Fibroblast of lung (primary cell): ENCODE measurements at regions not wholly inside any gene's neighbourhood (a gene's known extent, or its start where the extent isn't known, plus 50 kb on each side); places are given as distances from the start of the nearest gene placed in this dataset.

Experiments used
- DNase-seq, 2 donors: peaks; one replicate each; pipeline versions ENCODE4 v3.0.0 to v3.0.0-alpha.2; 2010; ENCODE audit warnings: low read depth in 2 of 2
- H2AFZ ChIP-seq: 2 replicates; pipeline ENCODE4 v1.5.1; 2012; ENCODE audit warnings: low read length, control low read depth, inconsistent platforms
- H3K27ac ChIP-seq: 2 replicates; pipeline ENCODE4 v1.5.1; 2011; ENCODE audit warnings: low read length, control low read depth; ENCODE audit not compliant: insufficient read depth
- H3K27me3 ChIP-seq: 2 replicates; pipeline ENCODE4 v1.5.1; 2011; ENCODE audit warnings: mild to moderate bottlenecking, low read length; ENCODE audit not compliant: control insufficient read depth, insufficient read depth
- H3K36me3 ChIP-seq: 2 replicates; pipeline ENCODE4 v1.5.1; 2011; ENCODE audit warnings: low read length; ENCODE audit not compliant: control insufficient read depth, insufficient read depth
- H3K4me1 ChIP-seq: 2 replicates; pipeline ENCODE4 v1.5.1; 2011; ENCODE audit warnings: low read length; ENCODE audit not compliant: control insufficient read depth, insufficient read depth; ENCODE audit errors: extremely low read depth
- H3K4me2 ChIP-seq: 2 replicates; pipeline ENCODE4 v1.5.1; 2011; ENCODE audit warnings: low read length, control low read depth; ENCODE audit not compliant: insufficient read depth; ENCODE audit errors: extremely low read depth
- H3K4me3 ChIP-seq, 4 experiments: fragments of 200-600 bp in 1 of 4; sonication (generic) in 1 of 4; replicated peaks in 1 of 4; 2 replicates each; pipeline ENCODE4 v1.5.1; 2011 to 2016; ENCODE audit warnings: low read length in 4 of 4, low read depth in 3 of 4, mild to moderate bottlenecking in 3 of 4, control low read depth in 2 of 4, inconsistent platforms in 1 of 4, mixed read lengths in 1 of 4; ENCODE audit not compliant: insufficient read depth in 1 of 4; ENCODE audit errors: control extremely low read depth in 1 of 4
- H3K79me2 ChIP-seq: 2 replicates; pipeline ENCODE4 v1.5.1; 2012; ENCODE audit warnings: mild to moderate bottlenecking, low read length, inconsistent platforms; ENCODE audit not compliant: control insufficient read depth, insufficient read depth
- H3K9ac ChIP-seq: 2 replicates; pipeline ENCODE4 v1.5.1; 2011; ENCODE audit warnings: mild to moderate bottlenecking, low read length, control low read depth; ENCODE audit not compliant: insufficient read depth
- H3K9me3 ChIP-seq: 2 replicates; pipeline ENCODE4 v1.5.1; 2012; ENCODE audit warnings: low read depth, low read length; ENCODE audit not compliant: control insufficient read depth, insufficient read depth
- H4K20me1 ChIP-seq: 2 replicates; pipeline ENCODE4 v1.5.1; 2011; ENCODE audit warnings: low read length; ENCODE audit not compliant: control insufficient read depth, insufficient read depth; ENCODE audit errors: extremely low read depth
- EZH2 ChIP-seq: IDR thresholded peaks from 2 replicates; pipeline ENCODE4 v1.5.1; 2012; ENCODE audit warnings: low read length, control low read depth, mild to moderate bottlenecking; ENCODE audit errors: missing control alignments
- TF ChIP-seq, protein P1 (sequence below), 2 donors: IDR thresholded peaks in 1 of 2; conservative IDR thresholded peaks in 1 of 2; 1 replicate in 1 of 2; 2 replicates in 1 of 2; pipeline ENCODE4 v1.5.1; 2011 to 2012; ENCODE audit warnings: low read length in 2 of 2, control low read depth in 1 of 2, inconsistent platforms in 1 of 2, low read depth in 1 of 2, mild to moderate bottlenecking in 1 of 2

- TF ChIP-seq EZH2, result no peak
- TF ChIP-seq, protein P1, sequence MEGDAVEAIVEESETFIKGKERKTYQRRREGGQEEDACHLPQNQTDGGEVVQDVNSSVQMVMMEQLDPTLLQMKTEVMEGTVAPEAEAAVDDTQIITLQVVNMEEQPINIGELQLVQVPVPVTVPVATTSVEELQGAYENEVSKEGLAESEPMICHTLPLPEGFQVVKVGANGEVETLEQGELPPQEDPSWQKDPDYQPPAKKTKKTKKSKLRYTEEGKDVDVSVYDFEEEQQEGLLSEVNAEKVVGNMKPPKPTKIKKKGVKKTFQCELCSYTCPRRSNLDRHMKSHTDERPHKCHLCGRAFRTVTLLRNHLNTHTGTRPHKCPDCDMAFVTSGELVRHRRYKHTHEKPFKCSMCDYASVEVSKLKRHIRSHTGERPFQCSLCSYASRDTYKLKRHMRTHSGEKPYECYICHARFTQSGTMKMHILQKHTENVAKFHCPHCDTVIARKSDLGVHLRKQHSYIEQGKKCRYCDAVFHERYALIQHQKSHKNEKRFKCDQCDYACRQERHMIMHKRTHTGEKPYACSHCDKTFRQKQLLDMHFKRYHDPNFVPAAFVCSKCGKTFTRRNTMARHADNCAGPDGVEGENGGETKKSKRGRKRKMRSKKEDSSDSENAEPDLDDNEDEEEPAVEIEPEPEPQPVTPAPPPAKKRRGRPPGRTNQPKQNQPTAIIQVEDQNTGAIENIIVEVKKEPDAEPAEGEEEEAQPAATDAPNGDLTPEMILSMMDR (conservative IDR thresholded peaks at IDR 0.05 in 1 of 2, IDR thresholded peaks at IDR 0.05 in 1 of 2; ENCODE audit: low read depth in 1 of 2, low read length in 2 of 2), result no peak
- no peaks in the 10 kb centered on the region for H4K20me1 ChIP-seq
- H3K9me3 ChIP-seq, result no peaks in the 10 kb centered on the region
- DNase-seq, result no peak
- no peak overlapping the region for H2AFZ ChIP-seq
- H3K79me2 ChIP-seq, result no peaks in the 10 kb centered on the region
- H3K4me3 ChIP-seq, result no peak overlapping the region
- no peak overlapping the region for H3K27ac ChIP-seq
- no peak overlapping the region for H3K9ac ChIP-seq
- H3K36me3 ChIP-seq, result no peaks in the 10 kb centered on the region
- no peaks in the 10 kb centered on the region for H3K27me3 ChIP-seq
- H3K4me2 ChIP-seq, result no peak overlapping the region
- H3K4me1 ChIP-seq, result no peaks in the 10 kb centered on the region
Observed at GRCh38 chr1:83515578-83516154, 483.3 kb downstream of the TTLL7 start.

- Histone ChIP-seq H3K4me3 (no peak overlapping the region), H3K9me3 (no peaks in the 10 kb centered on the region), H3K79me2 (no peaks in the 10 kb centered on the region), H3K27ac (no peak overlapping the region), H4K20me1 (no peaks in the 10 kb centered on the region), H3K4me2 (no peak overlapping the region), H3K27me3 (no peaks in the 10 kb centered on the region), H3K9ac (no peak overlapping the region), H3K36me3 (no peaks in the 10 kb centered on the region), H2AFZ (no peak overlapping the region), H3K4me1 (peaks cover 3% of the 10 kb centered on the region)
- TF ChIP-seq, protein P1 (conservative IDR thresholded peaks at IDR 0.05 in 1 of 2, IDR thresholded peaks at IDR 0.05 in 1 of 2; ENCODE audit: low read depth in 1 of 2, low read length in 2 of 2), result no peak
- TF ChIP-seq EZH2, result no peak
- no peak for DNase-seq
Observed at GRCh38 chr1:83512373-83513193, 486.3 kb downstream of the TTLL7 start.

DNA sequence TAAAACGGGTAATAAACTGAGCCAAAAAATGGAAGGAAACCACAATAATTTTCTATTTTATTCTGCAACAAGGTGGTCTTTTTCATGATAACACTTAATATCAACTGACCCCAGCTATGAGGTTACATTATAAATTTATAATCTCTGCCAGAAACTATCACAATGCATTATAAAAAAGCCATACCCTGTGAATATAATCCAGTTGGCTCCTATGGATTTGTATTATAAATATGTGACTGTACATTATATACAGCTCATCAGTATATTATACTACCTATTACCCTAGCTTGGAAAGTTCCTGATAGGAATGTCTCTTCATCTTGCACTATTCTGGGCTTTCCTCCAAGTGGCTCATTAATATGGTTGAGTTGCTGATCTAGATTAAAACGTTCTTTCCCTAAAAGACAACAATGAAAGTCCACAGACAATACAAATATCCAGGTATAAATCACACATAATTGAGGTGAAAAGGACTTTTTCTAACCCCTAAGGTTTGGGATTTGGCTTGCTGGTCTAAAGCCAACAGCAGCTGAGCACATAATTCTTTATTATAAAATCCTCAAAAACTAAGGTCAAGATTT lies 487.7 kb downstream of the TTLL7 start:
- Histone ChIP-seq H4K20me1 (no peaks in the 10 kb centered on the region), H3K36me3 (no peaks in the 10 kb centered on the region), H3K79me2 (no peaks in the 10 kb centered on the region), H3K4me3 (no peak overlapping the region), H3K4me2 (no peak overlapping the region), H3K9ac (no peak overlapping the region), H2AFZ (no peak overlapping the region), H3K27me3 (no peaks in the 10 kb centered on the region), H3K9me3 (no peaks in the 10 kb centered on the region), H3K4me1 (peaks cover 3% of the 10 kb centered on the region), H3K27ac (no peak overlapping the region)
- TF ChIP-seq, protein P1 (conservative IDR thresholded peaks at IDR 0.05 in 1 of 2, IDR thresholded peaks at IDR 0.05 in 1 of 2; ENCODE audit: low read depth in 1 of 2, low read length in 2 of 2), result no peak
- TF ChIP-seq EZH2, result no peak
- DNase-seq, result peak; percentile 11 to 20
